SU-DHL-6 (cell line): ENCODE measurements at regions not wholly inside any gene's neighbourhood (a gene's known extent, or its start where the extent isn't known, plus 50 kb on each side); places are given as distances from the start of the nearest gene placed in this dataset.

ENCODE experiments used
- H2AFZ ChIP-seq: fragments of 200-600 bp; sonication (generic); 2 replicates; pipeline ENCODE4 v1.6.1; 2014; ENCODE audit warnings: low read depth, mild to moderate bottlenecking, moderate library complexity, mixed read lengths, antibody characterized with exemption, low read length; ENCODE audit not compliant: severe bottlenecking
- H3F3A ChIP-seq: fragments of 200-600 bp; shearing (Covaris generic); 2 replicates; pipeline ENCODE4 v1.6.0; 2016; ENCODE audit warnings: antibody characterized with exemption, mild to moderate bottlenecking; ENCODE audit not compliant: insufficient read depth
- H3K27ac ChIP-seq: fragments of 200-600 bp; sonication (generic); 2 replicates; pipeline ENCODE4 v1.5.1; 2016; ENCODE audit warnings: low read depth, mild to moderate bottlenecking, low read length, moderate library complexity, mixed read lengths
- H3K27me3 ChIP-seq: fragments of 200-600 bp; sonication (generic), shearing (Covaris generic); 2 replicates; pipeline ENCODE4 v1.6.0; 2014; ENCODE audit warnings: mild to moderate bottlenecking, low read length
- H3K36me3 ChIP-seq: fragments of 200-600 bp; sonication (generic); 2 replicates; pipeline ENCODE4 v1.6.1; 2014; ENCODE audit warnings: mild to moderate bottlenecking, low read length, mixed read lengths
- H3K4me2 ChIP-seq: fragments of 300-600, 200-600 bp; shearing (Covaris generic), sonication (generic); 2 replicates; pipeline ENCODE4 v1.6.0; 2014; ENCODE audit warnings: low read length, low read depth, mild to moderate bottlenecking; ENCODE audit not compliant: poor library complexity, severe bottlenecking
- H3K4me3 ChIP-seq: fragments of 200-600 bp; sonication (generic); 2 replicates; pipeline ENCODE4 v1.5.1; 2014; ENCODE audit warnings: antibody characterized with exemption, low read length, mild to moderate bottlenecking, mixed read lengths; ENCODE audit not compliant: insufficient read depth, poor library complexity, severe bottlenecking
- H3K79me2 ChIP-seq: fragments of 200-600 bp; sonication (generic); 2 replicates; pipeline ENCODE4 v1.6.1; 2014; ENCODE audit warnings: mild to moderate bottlenecking, low read length, moderate library complexity; ENCODE audit not compliant: insufficient read depth
- H3K9ac ChIP-seq: fragments of 200-600 bp; sonication (generic); 2 replicates; pipeline ENCODE4 v1.7.0; 2014; ENCODE audit warnings: mild to moderate bottlenecking, low read length
- H3K9me2 ChIP-seq: fragments of 200-600 bp; sonication (generic); replicated peaks from 2 replicates; pipeline ENCODE4 v1.6.1; 2014; ENCODE audit warnings: low read length; ENCODE audit not compliant: insufficient read depth
- H3K9me3 ChIP-seq: fragments of 200-600 bp; sonication (generic); 2 replicates; pipeline ENCODE4 v1.6.1; 2014; ENCODE audit warnings: low read length, mixed read lengths; ENCODE audit not compliant: insufficient read depth
- H4K20me1 ChIP-seq: fragments of 200-600 bp; sonication (generic); 2 replicates; pipeline ENCODE4 v1.6.1; 2014; ENCODE audit warnings: low read depth, mild to moderate bottlenecking, antibody characterized with exemption, low read length, moderate library complexity, mixed read lengths
- CTCF ChIP-seq: fragments of 200-600 bp; sonication (generic); IDR thresholded peaks from one replicate; pipeline ENCODE4 v1.5.1; 2017; ENCODE audit warnings: antibody characterized with exemption, mild to moderate bottlenecking, low read length, moderate library complexity; ENCODE audit not compliant: insufficient read depth, poor library complexity, severe bottlenecking
- EZH2phosphoT487 ChIP-seq: fragments of 200-600 bp; sonication (generic), shearing (Covaris generic); conservative IDR thresholded peaks from 2 replicates; pipeline ENCODE4 v1.6.1; 2018; ENCODE audit warnings: mild to moderate bottlenecking, antibody characterized with exemption, low read length, moderate library complexity, mixed read lengths

- Histone ChIP-seq H3K27ac (no peak overlapping the region), H3K9me2 (no peaks in the 10 kb centered on the region), H3K4me2 (no peak overlapping the region), H3K9me3 (no peaks in the 10 kb centered on the region), H3K9ac (no peak overlapping the region), H4K20me1 (no peaks in the 10 kb centered on the region), H3K27me3 (no peaks in the 10 kb centered on the region), H3K36me3 (no peaks in the 10 kb centered on the region), H3K79me2 (no peaks in the 10 kb centered on the region), H3F3A (no peaks in the 10 kb centered on the region), H2AFZ (peak overlapping the region; percentile 86), H3K4me3 (no peak overlapping the region)
- TF ChIP-seq CTCF, result no peak
- no peak for TF ChIP-seq EZH2phosphoT487
Measured at GRCh38 chr2:155266109-155266508, 567.6 kb downstream of the KCNJ3 start.

- Histone ChIP-seq H3K4me3 (no peak overlapping the region), H3K9ac (no peak overlapping the region), H3K9me3 (no peaks in the 10 kb centered on the region), H3K27ac (no peak overlapping the region), H3F3A (no peaks in the 10 kb centered on the region), H3K79me2 (no peaks in the 10 kb centered on the region), H3K36me3 (no peaks in the 10 kb centered on the region), H3K27me3 (no peaks in the 10 kb centered on the region), H3K4me2 (no peak overlapping the region), H4K20me1 (no peaks in the 10 kb centered on the region), H3K9me2 (no peaks in the 10 kb centered on the region), H2AFZ (no peak overlapping the region)
- no peak for TF ChIP-seq EZH2phosphoT487
- no peak for TF ChIP-seq CTCF
Measured at GRCh38 chr2:155256803-155257202, 558.3 kb downstream of the KCNJ3 start.

- Histone ChIP-seq H2AFZ (peak overlapping the region; percentile 81), H4K20me1 (no peaks in the 10 kb centered on the region), H3K9me3 (no peaks in the 10 kb centered on the region), H3K4me2 (peak overlapping the region; percentile 10), H3K36me3 (no peaks in the 10 kb centered on the region), H3K4me3 (no peak overlapping the region), H3K27me3 (no peaks in the 10 kb centered on the region), H3K9ac (no peak overlapping the region), H3K79me2 (no peaks in the 10 kb centered on the region), H3K27ac (no peak overlapping the region), H3F3A (no peaks in the 10 kb centered on the region), H3K9me2 (no peaks in the 10 kb centered on the region)
- TF ChIP-seq CTCF, result peak; percentile 71
- TF ChIP-seq EZH2phosphoT487, result no peak
Measured at GRCh38 chr2:155250800-155251199, 552.3 kb downstream of the KCNJ3 start.

GRCh38 chr2:155240176-155240575, 541.7 kb downstream of the KCNJ3 start:
- H3K9ac ChIP-seq, result no peak overlapping the region
- no peak overlapping the region for H3K4me3 ChIP-seq
- H3F3A ChIP-seq, result no peaks in the 10 kb centered on the region
- H3K9me2 ChIP-seq, result no peaks in the 10 kb centered on the region
- no peak overlapping the region for H3K4me2 ChIP-seq
- H3K36me3 ChIP-seq, result no peaks in the 10 kb centered on the region; the same call in 1 of the 2 replicates
- no peaks in the 10 kb centered on the region for H4K20me1 ChIP-seq
- H3K79me2 ChIP-seq, result no peaks in the 10 kb centered on the region
- TF ChIP-seq CTCF (no peak), EZH2phosphoT487 (no peak)
- no peaks in the 10 kb centered on the region for H3K27me3 ChIP-seq
- no peak overlapping the region for H3K27ac ChIP-seq
- H3K9me3 ChIP-seq, result no peaks in the 10 kb centered on the region
- H2AFZ ChIP-seq, result peak overlapping the region; percentile 3
